ENCODE measurements at regions not wholly inside any gene's neighbourhood (a gene's known extent, or its start where the extent isn't known, plus 50 kb on each side); places are given as distances from the start of the nearest gene placed in this dataset.

DNA sequence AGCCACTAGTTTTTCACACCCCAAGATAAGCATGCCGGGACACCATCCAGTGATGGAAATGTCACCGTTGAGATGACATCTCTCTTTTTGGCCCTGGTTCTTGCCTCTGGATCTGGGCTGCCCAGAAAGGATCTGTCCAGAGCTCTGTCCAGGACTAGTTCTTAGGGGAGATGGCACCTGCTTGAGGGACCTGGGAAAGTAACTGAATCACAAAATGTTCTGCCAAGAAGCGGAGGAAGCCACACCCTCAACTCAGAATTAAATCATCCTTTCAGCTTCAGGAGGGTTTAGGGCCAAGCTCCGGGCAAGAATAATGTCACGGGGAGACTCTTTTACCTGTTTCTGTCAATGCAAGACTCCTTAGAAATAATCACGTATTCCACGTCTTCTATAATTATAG is 248.6 kb downstream of the MAF start:
- Histone ChIP-seq H2AFZ (no peak overlapping the region), H3K27me3 (ENCODE audit: insufficient read depth) (no peaks in the 10 kb centered on the region), H3F3A (replicated peaks; ENCODE audit: low read depth) (no peaks in the 10 kb centered on the region), H4K20me1 (replicated peaks; ENCODE audit: insufficient read depth) (no peaks in the 10 kb centered on the region), H3K27ac (ENCODE audit: low read depth) (no peak overlapping the region), H3K36me3 (ENCODE audit: insufficient read depth) (no peaks in the 10 kb centered on the region), H3K79me2 (replicated peaks; ENCODE audit: insufficient read depth) (no peaks in the 10 kb centered on the region), H3K4me3 (no peak overlapping the region), H3K9me2 (ENCODE audit: insufficient read depth) (no peaks in the 10 kb centered on the region; the same call in 1 of the 2 replicates), H3K4me2 (no peak overlapping the region), H3K4me1 (ENCODE audit: insufficient read depth) (peaks cover 13% of the 10 kb centered on the region)
- no peak overlapping the region for H3K27ac Mint-ChIP-seq
- peaks cover 4% of the 10 kb centered on the region for H3K27me3 Mint-ChIP-seq (ENCODE audit: insufficient read depth, low read depth, poor library complexity)
- H3K36me3 Mint-ChIP-seq (ENCODE audit: low read depth): no peaks in the 10 kb centered on the region
- no peak overlapping the region for H3K4me3 Mint-ChIP-seq
- H3K9me3 Mint-ChIP-seq: no peaks in the 10 kb centered on the region
- DNase-seq (ENCODE audit: low spot score) (no peak), ATAC-seq (no peak)
- peaks cover 24% of the 10 kb centered on the region for H3K4me1 Mint-ChIP-seq
- no peak for TF ChIP-seq STAT1 (IDR thresholded peaks at IDR 0.05; ENCODE audit: unreplicated experiment)
- TF ChIP-seq, protein P1, sequence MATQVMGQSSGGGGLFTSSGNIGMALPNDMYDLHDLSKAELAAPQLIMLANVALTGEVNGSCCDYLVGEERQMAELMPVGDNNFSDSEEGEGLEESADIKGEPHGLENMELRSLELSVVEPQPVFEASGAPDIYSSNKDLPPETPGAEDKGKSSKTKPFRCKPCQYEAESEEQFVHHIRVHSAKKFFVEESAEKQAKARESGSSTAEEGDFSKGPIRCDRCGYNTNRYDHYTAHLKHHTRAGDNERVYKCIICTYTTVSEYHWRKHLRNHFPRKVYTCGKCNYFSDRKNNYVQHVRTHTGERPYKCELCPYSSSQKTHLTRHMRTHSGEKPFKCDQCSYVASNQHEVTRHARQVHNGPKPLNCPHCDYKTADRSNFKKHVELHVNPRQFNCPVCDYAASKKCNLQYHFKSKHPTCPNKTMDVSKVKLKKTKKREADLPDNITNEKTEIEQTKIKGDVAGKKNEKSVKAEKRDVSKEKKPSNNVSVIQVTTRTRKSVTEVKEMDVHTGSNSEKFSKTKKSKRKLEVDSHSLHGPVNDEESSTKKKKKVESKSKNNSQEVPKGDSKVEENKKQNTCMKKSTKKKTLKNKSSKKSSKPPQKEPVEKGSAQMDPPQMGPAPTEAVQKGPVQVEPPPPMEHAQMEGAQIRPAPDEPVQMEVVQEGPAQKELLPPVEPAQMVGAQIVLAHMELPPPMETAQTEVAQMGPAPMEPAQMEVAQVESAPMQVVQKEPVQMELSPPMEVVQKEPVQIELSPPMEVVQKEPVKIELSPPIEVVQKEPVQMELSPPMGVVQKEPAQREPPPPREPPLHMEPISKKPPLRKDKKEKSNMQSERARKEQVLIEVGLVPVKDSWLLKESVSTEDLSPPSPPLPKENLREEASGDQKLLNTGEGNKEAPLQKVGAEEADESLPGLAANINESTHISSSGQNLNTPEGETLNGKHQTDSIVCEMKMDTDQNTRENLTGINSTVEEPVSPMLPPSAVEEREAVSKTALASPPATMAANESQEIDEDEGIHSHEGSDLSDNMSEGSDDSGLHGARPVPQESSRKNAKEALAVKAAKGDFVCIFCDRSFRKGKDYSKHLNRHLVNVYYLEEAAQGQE (IDR thresholded peaks at IDR 0.05; ENCODE audit: unreplicated experiment): no peak
- TF ChIP-seq, protein P2, sequence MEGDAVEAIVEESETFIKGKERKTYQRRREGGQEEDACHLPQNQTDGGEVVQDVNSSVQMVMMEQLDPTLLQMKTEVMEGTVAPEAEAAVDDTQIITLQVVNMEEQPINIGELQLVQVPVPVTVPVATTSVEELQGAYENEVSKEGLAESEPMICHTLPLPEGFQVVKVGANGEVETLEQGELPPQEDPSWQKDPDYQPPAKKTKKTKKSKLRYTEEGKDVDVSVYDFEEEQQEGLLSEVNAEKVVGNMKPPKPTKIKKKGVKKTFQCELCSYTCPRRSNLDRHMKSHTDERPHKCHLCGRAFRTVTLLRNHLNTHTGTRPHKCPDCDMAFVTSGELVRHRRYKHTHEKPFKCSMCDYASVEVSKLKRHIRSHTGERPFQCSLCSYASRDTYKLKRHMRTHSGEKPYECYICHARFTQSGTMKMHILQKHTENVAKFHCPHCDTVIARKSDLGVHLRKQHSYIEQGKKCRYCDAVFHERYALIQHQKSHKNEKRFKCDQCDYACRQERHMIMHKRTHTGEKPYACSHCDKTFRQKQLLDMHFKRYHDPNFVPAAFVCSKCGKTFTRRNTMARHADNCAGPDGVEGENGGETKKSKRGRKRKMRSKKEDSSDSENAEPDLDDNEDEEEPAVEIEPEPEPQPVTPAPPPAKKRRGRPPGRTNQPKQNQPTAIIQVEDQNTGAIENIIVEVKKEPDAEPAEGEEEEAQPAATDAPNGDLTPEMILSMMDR (conservative IDR thresholded peaks at IDR 0.05; ENCODE audit: low read depth in 2 of 2): no peak

DNA sequence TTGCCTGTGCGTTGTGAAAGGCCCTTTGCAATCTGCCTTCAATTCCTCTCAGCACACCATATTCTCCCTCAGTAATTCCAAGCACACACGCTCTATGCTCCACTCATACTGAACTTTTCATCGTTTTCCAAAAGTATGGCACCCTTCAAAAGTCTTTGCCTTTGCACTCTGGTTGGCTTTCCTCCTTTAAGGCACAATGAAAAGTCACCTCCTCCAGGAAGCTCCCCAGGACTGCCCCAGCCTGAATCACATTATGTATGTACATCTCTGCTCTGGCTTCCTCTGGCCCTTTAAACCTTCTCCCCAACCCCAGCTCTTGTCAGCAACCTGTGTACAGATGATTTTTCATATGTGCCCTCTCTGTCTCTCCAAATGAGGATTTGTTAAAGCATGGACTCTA is 250.7 kb downstream of the MAF start:
- no peaks in the 10 kb centered on the region for H4K20me1 ChIP-seq (replicated peaks; ENCODE audit: insufficient read depth)
- ATAC-seq (no peak), DNase-seq (ENCODE audit: low spot score) (no peak)
- H3K27ac ChIP-seq (ENCODE audit: low read depth): no peak overlapping the region
- no peaks in the 10 kb centered on the region for H3K36me3 ChIP-seq (ENCODE audit: insufficient read depth)
- Mint-ChIP-seq H3K9me3 (no peaks in the 10 kb centered on the region), H3K4me3 (no peak overlapping the region), H3K36me3 (ENCODE audit: low read depth) (no peaks in the 10 kb centered on the region), H3K27ac (no peak overlapping the region), H3K27me3 (ENCODE audit: insufficient read depth, low read depth, poor library complexity) (peaks cover 4% of the 10 kb centered on the region), H3K4me1 (peaks cover 35% of the 10 kb centered on the region)
- H3F3A ChIP-seq (replicated peaks; ENCODE audit: low read depth): no peaks in the 10 kb centered on the region
- H2AFZ ChIP-seq: peak overlapping the region; percentile 28; the same call in 1 of the 2 replicates
- H3K9me2 ChIP-seq (ENCODE audit: insufficient read depth): no peaks in the 10 kb centered on the region
- H3K4me3 ChIP-seq: no peak overlapping the region
- H3K4me2 ChIP-seq: no peak overlapping the region
- no peaks in the 10 kb centered on the region for H3K79me2 ChIP-seq (replicated peaks; ENCODE audit: insufficient read depth)
- no peaks in the 10 kb centered on the region for H3K27me3 ChIP-seq (ENCODE audit: insufficient read depth)
- H3K4me1 ChIP-seq (ENCODE audit: insufficient read depth): peaks cover 23% of the 10 kb centered on the region
- TF ChIP-seq EZH2phosphoT487 (IDR thresholded peaks at IDR 0.05; ENCODE audit: unreplicated experiment): no peak
- no peak for TF ChIP-seq NANOG (IDR thresholded peaks at IDR 0.05; ENCODE audit: borderline replicate concordance)
- TF ChIP-seq, protein P2 (conservative IDR thresholded peaks at IDR 0.05; ENCODE audit: low read depth in 2 of 2): no peak
- TF ChIP-seq, protein P1 (IDR thresholded peaks at IDR 0.05; ENCODE audit: unreplicated experiment): no peak
- TF ChIP-seq POLR2AphosphoS5 (IDR thresholded peaks at IDR 0.05; ENCODE audit: low read depth): no peak
- TF ChIP-seq EZH2 (IDR thresholded peaks at IDR 0.05; ENCODE audit: low read depth, unreplicated experiment): no peak
- TF ChIP-seq, protein P3, sequence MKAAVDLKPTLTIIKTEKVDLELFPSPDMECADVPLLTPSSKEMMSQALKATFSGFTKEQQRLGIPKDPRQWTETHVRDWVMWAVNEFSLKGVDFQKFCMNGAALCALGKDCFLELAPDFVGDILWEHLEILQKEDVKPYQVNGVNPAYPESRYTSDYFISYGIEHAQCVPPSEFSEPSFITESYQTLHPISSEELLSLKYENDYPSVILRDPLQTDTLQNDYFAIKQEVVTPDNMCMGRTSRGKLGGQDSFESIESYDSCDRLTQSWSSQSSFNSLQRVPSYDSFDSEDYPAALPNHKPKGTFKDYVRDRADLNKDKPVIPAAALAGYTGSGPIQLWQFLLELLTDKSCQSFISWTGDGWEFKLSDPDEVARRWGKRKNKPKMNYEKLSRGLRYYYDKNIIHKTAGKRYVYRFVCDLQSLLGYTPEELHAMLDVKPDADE (IDR thresholded peaks at IDR 0.05): no peak
- TF ChIP-seq CREB1 (CRISPR knock-in tag; IDR thresholded peaks at IDR 0.05; ENCODE audit: low read depth): no peak
- TF ChIP-seq ZNF114 (CRISPR knock-in tag; IDR thresholded peaks at IDR 0.05): no peak
- TF ChIP-seq JUNB (IDR thresholded peaks at IDR 0.05; ENCODE audit: unreplicated experiment): no peak
